CD4-positive, alpha-beta T cell treated with Interleukin-21 for 1 hour (primary cell): ENCODE measurements at regions not wholly inside any gene's neighbourhood (a gene's known extent, or its start where the extent isn't known, plus 50 kb on each side); places are given as distances from the start of the nearest gene placed in this dataset.
"Not testable (repeated sequence)": the region's sequence is repeated elsewhere in the genome, so short reads cannot be mapped to it uniquely, and the experiment has no call there.

Experiments
- DNase-seq: peaks from one replicate; pipeline ENCODE4 v3.0.0-alpha.2; 2020

DNA sequence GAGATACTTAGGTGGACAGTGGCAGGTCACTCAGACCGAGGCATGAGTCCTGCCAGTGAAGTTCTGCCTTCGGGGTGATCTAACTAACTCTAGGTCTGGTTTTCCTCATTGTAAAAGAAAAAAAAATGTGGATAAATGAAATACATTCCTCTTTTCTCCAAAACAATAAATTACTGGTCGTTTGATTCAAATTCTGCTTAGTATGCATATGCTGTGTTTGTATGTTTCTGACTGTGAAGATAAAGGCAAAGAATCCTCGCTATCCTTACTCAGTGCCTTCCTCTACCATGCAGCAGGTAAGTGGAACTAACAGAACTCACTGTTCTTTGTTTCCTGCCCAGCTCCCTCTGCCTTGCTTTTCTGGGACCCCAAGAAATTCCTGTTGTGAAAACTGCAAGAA lies 330.1 kb downstream of the SUCLG1 start:
- no peak for DNase-seq

- DNase-seq, result not testable (repeated sequence)
These were observed 331.3 kb downstream of the SUCLG1 start for GRCh38 chr2:84127812-84128211.

DNA sequence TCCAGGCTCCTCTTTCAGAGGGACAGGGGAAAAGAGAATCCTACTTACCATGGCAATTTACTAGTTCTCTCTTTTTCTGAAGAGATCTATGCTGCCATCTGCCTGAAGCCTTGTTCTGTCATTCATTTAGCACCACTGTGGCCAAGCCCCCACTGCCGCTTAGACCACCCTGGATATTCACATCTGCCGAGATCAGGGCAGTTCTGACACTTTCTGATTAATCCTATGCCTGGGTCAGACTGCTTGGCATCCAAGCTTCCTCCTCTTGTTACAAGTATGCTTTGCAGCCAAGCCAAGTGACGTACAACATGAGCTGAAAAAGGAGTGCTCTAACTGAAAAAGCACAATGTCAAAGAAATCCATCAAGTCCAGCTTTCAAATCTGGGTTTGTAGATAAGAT lies 332.6 kb downstream of the SUCLG1 start:
- no peak for DNase-seq

DNA sequence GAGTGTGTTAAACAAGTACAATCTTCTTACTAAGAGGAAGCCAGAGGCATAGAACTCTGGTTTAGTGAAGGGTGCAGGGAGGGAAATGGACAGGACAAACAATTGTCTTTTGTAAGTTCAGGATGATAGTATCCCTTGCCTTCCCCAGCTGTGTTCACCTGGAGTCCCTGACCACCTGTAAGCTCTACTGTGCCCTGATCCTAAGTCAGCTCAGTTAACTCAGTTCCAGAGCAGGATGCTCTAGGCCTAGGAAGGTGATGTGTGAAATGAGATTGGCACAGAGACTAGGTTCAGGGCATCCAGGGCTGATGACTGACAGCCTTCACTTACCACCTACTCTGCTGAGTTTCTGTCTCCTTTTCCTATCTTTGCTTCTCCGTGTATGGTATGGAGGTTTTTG lies 333.0 kb downstream of the SUCLG1 start:
- DNase-seq, result no peak

DNA sequence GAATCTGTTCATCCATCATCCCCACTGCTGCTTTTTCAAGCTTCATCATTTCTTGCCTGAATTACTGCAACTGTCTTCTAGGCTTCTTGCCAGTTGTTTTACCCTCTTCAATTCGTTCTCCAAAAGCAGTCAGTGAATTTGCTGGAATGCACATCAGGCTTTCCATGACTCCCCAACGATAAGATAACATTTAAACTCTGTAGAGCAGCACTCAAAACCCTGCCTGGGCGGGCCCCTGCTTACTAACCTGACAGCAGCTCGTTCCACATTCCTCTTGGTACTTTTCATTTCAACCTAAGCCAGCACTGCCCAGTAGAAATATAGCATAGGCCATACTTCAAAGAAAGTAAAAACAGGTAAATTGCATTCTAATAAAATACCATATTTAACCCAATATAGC lies 342.9 kb downstream of the SUCLG1 start:
- no peak for DNase-seq

DNA sequence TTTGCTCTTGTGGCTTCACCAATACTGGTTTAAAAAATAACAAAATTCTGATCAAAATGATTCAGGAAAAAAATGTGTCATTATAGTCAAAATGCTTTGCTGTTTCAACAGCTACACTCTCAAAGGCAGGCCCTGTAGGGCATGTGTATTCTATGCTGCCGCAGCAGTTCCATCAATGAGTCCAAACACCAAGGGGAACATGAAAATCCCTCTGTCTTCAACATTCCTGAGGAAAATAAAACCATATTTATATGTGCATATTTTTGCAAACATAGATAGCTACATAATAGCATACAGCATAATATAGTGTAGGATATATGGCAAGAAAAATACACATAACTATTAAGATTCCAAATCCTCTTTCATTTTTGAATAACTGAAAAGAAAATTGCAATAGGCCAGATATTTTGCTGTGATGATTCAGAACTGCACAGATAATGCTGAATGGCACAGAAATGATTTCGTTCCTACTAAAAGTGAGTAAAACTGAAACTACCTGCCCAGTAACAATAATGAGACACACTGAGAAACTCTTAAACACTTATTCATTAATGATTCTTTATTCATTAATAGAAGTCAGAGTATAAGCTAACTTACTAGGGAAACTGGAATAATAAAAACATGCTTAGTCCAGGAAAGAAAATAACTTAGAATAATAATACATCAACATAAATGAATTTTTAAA lies 343.8 kb downstream of the SUCLG1 start:
- no peak for DNase-seq

GRCh38 chr2:84103816-84104527 lies 355.1 kb downstream of the SUCLG1 start:
- not testable (repeated sequence) for DNase-seq

DNA sequence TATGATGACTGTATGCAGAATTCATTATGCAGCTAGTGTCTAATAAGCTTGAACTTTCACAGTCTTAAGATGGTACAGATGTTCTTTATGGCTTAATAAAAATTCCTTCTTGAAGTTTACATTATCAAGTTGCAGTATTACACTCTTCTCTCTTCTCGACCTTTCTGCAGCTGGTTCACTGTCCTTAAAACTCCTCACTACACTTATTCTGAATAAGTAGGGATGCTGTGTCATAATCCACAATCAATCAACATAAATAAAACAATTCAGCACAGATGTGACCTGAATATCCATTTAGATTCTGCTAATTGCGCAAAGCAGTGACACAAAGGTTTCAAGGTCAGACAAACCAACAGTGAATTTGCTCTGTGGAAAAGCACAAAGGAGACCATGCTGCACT lies 356.8 kb downstream of the SUCLG1 start:
- DNase-seq, result no peak

- no peak for DNase-seq
These were observed 370.4 kb downstream of the SUCLG1 start for GRCh38 chr2:84088656-84089055.

DNA sequence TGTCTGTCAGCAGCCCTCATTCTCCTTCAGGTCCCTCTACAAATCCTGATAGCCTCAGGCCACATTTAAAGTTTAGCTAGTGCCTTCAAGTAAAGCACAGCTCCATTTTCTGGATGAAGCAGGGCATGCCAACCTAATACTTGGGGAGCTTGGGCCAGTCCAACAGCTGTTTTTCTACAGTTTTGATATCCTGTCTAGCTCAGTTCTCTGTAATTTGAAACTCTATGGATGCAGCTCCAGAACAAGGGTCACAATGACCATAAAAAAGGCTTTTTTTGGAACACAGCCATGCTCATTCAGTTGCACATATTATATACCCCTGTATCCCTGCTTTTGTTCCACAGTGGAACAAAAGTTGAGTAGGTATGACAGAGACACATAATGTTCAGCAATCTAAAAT lies 373.5 kb downstream of the SUCLG1 start:
- DNase-seq, result no peak

DNA sequence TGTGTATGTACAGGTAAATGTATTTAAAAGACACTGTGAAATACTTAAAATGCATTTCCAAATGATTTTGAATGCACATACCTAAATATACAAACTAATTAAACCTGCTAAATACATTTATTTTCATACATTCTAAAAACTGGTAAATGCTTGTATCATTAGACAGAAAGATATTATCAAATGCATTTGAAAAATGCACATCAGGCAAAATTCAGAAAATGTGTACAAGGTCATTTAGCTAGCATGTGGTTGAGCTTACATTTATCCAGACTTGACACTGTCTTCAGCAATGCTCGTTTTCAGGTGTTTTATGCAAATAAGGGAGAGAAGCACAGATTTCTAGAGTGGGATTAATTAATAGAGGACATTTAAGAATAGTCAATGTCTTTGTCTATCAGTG lies 374.2 kb downstream of the SUCLG1 start:
- DNase-seq, result no peak

GRCh38 chr2:84083984-84084383 lies 375.1 kb downstream of the SUCLG1 start:
- no peak for DNase-seq

GRCh38 chr2:84078471-84078870 lies 380.6 kb downstream of the SUCLG1 start:
- DNase-seq, result no peak

GRCh38 chr2:84077496-84077895 lies 381.6 kb downstream of the SUCLG1 start:
- DNase-seq, result no peak

- DNase-seq, result no peak
These were observed 388.0 kb downstream of the SUCLG1 start for GRCh38 chr2:84071050-84071449.

DNA sequence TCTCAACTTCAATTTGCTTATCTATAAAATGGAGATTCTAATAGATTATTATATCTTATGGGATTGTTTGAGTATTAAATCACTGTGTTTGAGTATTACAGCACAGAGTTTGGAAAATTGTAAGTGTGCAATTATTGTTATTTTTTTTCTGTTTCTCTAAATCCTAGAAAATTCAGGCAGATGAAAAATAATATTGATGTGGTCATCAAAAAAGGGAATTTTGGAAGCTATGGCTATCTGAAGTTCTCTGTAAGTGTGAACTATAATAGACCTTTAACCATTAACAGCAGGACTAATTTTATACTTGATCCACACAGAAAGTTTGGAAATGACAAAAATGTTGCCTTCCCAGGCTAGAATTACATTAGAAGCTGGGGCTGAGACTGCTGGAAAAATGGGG lies 393.2 kb downstream of the SUCLG1 start:
- DNase-seq, result no peak

DNA sequence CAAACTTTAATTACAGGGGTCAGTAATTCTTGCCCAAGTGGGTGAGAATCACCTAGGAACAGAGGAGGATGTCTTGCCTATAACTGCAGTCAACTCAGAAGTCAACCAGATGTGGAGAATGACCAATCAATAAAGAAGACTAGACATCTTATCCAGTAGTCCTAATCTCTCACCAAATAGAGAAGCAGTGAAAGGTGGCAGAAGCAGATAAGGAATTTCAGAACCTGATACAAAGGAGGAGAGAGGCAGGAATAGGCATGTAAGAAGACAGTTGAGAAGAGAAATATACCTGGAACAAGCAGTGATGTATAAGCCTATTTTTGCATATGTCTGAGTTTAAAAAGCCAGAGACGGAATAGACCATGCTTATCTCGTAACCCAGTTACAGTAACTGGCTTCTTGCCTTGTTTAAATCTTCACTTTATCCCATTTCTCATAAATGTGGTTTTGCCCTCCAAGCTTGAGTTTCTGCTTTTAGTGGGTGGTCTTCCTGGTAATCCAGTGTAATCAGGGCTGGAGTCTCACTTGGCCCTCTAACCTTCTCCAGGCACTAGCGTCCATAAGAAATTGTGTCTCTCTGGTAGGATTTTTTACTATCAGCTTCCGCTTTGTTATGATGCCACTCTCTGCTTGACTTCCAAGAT lies 401.0 kb downstream of the SUCLG1 start:
- DNase-seq, result no peak

DNA sequence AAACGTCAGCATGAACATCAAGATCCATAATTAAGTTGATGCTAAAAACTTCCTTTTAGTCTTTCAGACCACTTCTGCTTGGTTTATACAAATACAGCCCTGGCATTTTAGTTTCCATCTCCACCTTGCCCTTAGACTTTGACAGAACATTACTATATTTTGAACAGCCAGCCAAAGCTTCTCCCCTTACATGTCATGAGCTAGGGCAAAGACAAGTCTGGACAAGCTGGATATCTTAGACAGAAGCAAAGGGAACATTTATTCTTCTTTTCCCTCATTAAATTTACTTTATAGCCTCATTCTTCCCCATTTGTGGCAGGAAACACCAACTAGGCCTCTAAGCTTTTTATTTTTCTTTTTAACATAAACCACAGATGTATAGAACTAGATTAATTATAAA lies 403.3 kb downstream of the SUCLG1 start:
- DNase-seq, result no peak

- not testable (repeated sequence) for DNase-seq
These were observed 404.5 kb downstream of the SUCLG1 start for GRCh38 chr2:84054577-84054976.

DNA sequence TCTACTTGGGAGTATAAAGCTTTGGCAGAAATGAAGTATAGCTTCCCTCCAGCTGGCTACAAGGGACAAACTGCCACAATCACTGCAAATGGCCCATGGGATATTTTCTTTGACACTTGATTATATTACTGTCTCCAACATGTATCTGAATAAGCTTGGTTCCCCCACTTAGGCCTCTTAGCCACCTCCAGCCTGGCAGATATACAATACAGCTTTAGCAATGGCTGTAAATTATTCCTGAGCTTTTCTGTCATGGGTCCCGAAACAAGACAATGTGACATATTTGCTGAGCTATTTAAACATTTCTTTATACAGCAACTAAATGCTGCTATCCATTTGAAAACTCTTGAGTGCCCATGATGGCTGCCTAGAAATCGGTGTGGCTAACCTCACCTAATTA lies 406.2 kb downstream of the SUCLG1 start:
- no peak for DNase-seq

- no peak for DNase-seq
These were observed 407.0 kb downstream of the SUCLG1 start for GRCh38 chr2:84052043-84052442.

DNA sequence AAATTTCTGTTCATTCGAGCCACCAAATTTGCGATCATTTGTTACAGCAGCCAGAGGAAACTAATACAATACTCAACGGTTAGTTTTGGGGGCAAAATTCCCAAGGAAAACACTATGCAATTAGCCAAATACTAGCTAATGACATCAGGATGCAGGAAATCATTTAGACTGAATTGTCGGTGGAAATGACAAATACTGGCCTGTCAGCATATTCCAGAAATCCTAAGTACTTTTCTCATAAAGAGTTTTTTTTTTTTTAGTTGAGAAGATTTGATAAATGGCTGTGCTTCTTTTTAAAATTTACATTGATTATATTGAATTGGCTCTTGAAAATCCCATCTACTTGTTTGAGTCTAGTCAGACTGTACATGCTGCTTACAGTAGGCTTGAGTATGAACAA lies 410.1 kb downstream of the SUCLG1 start:
- DNase-seq, result no peak

DNA sequence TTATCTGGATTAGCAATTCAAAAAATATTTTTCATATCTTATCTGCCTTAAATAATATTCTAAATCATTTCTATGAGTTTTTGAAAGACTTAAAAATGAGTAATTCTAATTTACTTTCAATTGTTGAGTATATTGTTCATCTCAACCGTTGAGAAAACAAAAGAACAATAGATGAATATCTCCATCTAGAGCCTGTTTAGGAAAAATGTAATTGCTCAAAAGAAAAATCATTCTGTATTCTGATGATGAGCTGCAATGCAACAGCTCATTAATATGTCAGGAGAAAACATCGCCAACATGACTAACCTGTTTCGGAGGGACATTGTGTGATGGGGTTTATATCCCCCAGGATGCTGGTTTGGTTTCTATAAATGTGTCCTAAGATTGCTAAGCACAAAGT lies 417.6 kb downstream of the SUCLG1 start:
- no peak for DNase-seq

GRCh38 chr2:84040281-84040680 lies 418.8 kb downstream of the SUCLG1 start:
- no peak for DNase-seq
